ENCODE measurements at regions not wholly inside any gene's neighbourhood (a gene's known extent, or its start where the extent isn't known, plus 50 kb on each side); places are given as distances from the start of the nearest gene placed in this dataset.
A peak's percentile ranks its signal among the peaks of the same experiment; 100 is the strongest.

DNA sequence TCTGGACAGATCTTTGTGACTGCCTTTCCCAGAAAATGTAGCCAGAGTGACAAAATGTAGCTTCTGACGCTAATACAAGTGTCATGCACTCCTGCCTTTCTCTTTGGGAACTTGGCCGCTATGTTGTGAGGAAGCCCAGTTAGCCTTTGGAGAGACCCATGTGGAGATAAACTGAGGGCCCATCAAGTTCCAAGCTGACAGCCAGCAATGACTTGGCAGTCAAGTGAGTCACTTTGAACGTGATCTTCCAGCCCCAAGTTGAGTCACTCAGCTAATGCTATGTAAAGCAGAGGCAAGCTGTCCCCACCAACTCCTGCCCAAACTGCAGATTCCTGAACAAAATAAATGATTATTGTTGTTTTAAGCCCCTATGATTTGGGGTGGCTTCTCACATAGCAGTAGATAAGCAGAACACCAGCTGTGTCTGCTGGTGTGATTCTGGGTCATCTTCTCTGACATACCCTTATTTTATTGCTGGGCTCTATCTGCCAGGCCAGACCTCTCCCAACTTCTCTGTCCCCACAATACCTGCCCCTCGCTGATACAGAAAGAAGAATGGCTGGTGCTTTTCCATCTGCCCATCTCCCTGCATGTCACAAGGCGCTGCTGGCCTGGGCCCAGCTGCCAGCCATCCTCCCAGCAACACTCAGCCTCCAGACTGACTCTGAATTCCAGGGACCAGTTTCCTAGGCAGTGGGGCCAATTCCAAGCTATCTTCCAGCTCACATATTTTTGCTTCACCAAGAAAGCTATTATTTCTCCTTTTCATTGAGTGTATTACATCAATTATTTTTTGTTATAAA lies 274.8 kb downstream of the LRFN2 start:
- no peak for DNase-seq

DNA sequence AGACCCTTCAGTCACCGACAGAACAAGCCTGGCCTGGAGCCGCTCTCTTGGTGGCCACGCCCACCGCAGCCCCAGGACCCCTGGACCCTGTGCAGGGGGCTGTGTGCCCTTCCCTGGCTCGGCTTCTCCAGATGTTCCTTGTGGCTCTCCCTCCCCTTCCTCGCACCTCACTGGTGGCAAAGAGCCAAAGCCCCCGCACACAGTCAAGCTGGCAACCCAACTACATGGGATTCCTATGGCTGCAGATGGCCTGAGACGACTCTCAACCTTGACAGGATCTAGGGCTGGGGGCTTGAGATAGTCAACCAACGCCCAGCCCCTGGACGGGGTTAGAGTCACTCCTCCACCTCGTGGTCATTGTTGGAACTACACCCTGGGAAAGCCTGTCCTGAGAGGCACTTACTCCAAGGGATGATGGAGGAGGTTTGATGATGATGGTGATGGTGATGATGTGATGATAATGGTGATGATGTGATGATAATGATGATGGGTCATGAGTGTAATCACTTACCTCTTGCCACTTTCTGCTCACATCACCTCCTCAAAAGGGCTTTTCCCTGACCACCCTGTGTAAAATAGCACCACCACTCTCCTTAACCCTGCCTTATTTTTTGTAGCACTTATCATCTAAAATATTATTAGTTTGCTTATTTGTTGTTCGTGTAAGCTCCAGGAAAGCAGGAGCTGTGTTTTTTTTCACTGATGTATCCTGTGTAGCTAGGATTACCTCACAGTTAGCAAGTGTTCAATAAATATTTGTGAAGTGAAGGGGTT lies 278.4 kb downstream of the LRFN2 start:
- DNase-seq: peak; percentile 62

DNA sequence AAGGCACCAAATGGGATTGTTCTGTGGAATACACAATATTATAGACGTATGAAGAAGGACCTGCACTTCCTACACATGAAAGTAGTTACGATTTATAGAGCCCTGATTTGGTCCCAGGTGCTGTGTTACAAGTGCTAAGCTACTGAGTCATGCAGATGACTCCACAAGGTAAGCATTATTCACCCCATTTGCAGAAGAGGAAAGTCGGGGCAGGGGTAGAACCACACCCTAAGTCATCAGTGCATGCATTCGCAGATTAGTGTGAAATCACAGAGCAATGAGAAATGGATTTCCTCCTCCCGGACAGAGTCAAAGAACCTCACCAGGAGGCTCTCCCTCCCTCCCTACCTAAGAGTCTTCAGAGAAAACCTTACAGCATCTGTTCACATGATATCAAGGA lies 279.5 kb downstream of the LRFN2 start:
- DNase-seq: no peak

DNA sequence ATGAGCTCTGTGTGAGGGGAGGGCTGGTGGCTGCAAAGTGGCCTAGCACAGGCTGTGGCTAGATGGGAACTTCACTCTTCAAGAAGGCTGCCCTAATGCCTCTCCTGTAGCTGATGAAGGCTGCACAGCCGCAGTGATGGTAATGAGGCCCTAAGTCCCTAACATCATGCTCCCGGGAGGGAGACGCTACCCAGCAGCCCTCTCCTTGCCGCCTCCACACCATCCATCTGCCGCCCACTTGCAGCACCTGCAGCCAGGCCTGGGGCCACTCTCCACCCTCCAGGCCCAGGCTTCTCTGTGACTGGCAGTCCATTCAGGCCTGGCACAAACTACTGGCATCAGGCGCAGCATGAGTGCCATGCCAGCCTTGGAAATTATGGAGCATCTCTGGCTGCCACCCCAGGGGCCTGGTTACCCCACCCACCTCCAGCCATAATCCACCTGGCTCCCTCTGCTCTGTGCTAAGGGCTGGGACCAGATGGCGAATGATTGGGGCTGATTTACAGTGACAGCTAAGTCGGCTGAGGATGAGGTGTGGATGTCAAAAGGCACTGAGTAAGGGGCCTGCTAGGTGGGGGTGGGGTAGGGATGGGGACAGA lies 284.2 kb downstream of the LRFN2 start:
- DNase-seq: no peak

DNA sequence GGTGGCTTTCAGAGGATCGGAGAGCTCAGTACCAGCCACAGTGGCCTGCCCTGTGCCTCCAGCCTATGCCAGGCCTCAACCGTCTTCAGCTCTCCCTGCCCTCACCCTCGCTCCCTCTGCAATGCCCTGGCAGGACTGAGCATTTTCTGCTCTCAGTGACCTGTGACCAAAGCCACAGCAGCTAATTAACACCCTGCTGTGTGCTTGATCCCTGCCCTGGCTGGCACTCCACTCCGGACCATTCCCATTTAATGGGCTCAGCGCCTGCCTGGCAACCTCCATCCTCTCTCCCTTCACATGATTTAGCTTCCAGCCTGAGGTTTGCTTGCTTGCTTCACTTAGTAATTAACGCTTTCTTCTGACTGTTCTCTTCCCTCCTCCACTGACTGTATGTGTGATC lies 287.5 kb downstream of the LRFN2 start:
- DNase-seq: no peak

DNA sequence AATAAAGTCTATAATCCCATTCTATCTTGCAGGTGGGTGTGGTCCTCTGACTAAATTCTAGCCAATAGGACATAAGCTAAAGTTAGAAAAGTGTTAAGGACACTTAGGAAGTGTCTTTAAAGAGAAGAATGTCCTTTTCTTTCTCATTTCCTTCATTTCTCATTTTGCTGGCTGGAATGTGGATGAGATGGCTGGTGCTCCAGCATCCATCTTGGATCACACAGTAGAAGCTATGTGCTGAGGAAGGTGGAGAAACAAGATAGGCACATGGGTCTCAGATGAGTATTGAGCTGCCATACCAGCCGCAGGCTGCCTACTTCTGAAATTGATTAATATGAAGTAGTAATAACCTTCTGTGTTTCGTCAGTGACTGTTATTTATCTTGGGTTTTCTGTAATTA lies 289.0 kb downstream of the LRFN2 start:
- DNase-seq: no peak

DNA sequence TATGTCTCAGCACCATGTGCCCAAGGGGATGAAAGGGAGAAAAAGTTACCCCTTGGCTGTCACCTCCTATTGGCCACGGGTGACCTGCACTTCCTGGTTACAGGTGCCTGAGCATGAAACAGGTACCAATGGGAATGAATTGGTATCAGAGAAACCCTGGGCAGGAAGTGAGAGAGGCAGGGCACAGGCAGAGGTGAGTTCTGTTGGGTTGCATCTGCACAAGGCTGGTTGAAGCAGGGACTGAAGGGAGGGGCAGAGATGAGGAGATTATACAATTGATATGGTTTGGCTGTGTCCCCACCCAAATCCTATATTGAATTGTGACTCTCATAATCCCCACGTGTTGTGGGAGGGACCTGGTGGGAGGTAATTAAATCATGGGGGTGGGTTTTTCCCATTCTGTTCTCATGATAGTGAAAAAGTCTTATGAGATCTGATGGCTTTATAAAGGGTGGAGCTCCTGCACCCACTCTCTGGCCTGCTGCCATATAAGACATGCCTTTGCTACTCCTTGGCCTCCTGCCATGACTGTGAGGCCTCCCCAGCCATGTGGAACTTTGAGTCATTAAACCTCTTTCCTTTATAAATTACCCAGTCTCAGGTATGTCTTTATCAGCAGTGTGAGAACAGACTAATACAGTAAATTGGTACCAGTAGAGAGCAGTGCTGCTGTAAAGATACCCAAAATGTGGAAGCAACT lies 291.8 kb downstream of the LRFN2 start:
- DNase-seq: no peak

DNA sequence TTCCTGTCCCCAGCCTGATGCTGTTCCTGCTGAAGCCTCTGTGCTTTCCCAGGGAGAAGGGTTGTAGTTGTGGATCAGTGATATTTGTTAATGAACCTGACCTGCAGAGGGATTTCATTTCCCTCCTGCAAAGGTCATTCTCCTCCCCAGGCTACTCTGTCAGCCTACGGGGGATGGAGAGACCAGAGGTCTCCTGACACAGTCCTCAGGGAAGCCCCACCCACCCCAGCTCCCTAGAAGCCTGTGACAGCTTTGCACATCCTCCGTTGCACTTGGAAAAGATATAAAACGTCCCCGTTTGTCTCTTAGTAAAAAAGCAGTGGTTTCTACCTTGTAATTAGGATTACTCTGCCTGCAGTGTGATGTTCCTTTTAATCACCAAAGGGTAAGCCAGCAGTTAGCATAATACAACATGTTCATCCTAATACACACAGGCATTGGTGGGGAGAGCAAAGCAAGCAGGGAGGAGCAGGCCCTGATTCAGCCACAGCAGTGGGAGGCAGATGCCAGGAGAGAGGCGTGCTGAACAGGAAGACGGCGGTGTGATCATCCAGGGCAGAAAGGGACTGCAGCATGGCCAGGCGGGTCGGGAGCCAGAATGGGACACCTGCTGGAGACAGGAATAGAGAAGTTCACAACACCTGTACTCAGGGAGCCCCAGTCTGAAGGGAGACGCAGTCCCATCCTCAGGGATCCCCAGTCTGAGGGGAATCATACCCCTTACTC lies 293.5 kb downstream of the LRFN2 start:
- no peak for DNase-seq

DNA sequence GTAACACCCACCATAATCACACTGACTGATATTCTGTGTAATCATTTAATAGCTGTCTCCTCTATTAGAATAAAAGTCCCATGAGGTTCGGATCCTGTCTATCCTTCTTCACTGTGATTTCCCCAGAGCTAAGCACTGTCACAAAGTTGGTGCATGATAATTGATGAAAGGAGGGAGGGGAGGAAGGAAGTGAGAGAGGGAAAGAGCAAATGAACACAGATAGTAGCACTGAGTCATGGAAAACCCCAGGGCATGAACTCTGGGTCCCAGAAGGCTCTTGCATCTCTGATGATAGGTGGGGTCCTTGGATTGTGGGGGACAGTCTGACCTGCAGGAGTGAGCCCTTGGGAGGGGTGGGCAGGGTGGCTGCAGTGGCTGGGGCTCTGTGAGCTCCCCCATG lies 294.1 kb downstream of the LRFN2 start:
- no peak for DNase-seq

DNA sequence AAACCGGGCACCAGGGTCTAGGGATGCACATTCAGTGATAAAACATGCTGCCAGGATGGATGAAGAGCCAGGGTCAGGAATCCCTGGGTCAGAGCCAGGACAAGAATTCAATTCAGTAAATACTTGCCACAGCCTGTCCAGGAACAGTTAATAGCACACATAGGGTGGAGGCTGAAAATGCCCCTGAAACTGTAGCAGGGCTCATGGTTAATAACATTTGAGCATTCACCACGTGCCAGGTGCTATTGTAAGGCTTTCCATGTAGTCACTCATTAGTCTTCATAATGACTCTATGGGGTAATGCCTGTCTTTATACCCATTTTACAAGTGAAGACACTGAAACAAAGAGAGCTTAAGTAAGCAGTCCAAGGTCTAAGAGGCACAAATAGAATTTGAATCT lies 296.3 kb downstream of the LRFN2 start:
- DNase-seq: peak; percentile 37

DNA sequence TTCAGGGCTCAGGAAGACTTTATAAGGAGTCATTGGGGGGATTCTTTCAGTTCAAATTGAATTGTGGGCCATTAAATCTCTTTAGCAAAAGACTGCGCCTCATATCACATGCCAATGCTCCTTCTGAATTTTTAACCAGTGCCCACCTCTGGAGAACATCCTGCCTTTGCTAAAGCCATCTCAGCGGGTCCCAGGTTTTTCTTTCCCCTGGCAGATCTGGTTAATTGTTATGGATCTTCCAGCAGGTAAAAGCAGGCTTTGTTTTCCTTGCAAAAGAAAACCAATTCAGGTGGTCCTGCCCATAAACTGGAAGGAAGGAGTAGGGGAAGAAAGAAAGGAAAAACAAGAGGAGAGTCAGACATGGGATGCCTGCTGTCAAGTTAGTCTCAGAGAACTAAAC lies 298.2 kb downstream of the LRFN2 start:
- DNase-seq: no peak

DNA sequence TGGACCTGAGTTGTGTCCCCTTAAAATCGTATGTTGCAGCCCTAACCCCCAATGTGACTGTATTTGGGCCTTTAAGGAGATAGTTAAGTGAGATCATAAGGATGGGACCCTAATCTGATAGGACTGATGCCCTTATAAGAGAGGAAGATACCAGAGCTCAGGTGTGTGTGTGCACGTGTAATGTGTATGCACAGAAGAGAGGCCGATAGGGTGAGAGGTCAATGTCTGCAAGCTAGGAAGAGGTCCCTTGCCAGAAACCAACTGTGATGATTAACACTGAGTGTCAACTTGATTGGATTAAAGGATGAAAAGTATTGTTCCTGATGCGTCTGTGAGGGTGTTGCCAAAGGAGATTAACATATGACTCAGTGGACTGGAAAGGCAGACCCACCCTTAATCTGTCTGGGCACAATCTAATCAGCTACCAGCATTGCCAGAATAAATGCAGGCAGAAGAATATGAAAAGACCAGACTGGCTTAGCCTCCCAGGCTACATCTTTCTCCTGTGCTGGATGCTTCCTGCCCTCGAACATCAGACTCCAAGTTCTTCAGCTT lies 299.8 kb downstream of the LRFN2 start:
- DNase-seq: peak; percentile 64

DNA sequence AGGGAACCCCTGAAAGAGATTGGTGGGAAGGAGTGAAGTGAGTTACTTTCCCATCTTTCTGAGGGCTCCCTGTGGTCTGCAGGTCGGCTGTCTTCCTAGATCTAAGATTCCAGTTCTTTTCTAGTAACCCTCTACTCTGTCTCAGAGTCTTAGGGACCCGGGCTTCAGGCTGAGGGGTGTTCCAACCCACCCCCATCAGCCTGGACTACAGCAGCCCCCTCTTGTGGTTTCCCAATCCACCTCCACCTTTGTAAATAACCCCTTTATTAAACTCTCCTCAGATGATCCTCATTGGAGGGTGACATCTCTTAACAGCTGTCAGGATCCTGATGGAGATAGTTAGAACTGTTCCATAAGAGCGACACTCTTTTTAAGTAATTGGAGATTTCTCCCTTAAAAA lies 300.4 kb downstream of the LRFN2 start:
- no peak for DNase-seq

DNA sequence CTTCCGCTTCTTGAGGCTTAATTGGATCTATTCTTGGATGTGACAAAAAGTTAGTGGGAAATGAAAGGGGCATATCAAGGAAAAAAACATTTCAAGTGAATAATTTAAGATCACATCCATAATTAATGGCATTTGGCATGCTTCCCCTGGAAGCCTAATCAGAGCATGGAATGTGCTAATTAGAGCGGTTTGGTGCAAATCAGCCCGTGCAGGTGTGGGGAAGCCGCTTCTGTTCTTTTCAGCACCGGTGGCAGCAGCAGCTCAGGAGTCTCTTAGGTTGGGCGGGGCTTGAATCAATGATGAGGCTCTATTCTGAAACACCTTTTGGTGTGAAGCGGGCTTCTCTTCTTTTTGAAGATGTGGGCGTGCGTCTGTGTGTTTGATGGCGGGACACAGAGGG lies 301.2 kb downstream of the LRFN2 start:
- peak; percentile 48 for DNase-seq

DNA sequence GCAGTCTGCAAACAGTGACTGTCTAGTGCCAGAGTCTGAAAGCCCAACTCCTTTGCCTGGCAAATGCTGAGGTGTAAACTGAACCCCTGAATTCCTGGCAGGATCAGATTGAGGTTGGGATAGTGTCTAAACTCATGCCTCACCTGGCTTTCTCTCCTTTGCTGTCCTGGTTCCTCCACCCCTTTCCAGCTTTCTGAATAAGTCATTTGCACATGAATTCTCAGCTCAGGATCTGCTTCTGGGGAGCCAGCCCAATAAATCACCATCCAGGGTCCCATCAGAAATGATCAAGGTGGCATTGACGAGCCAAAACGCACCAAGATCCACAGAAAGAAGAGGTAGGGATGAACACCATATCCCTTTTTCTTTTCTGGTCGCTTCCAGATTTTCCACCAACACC lies 301.6 kb downstream of the LRFN2 start:
- no peak for DNase-seq

DNA sequence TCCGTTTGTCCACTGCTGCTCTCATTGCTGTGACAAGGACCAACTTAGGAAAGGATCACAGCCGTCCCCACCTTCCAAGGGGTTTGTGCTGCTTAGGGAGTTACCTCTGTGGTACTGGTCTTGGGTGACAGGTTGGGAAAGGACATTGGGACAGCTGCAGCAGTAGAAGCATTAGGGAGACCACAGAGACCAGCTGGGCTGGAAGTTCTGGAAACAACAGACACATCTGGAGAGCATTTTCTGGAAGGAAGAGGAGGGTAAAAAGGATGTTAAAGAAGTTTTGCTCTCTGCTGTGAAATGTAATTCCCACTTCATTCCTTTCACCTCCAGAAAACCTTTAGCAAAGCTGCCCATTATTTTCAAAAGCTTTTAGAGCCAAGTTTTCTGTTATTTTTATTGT lies 304.2 kb downstream of the LRFN2 start:
- no peak for DNase-seq

DNA sequence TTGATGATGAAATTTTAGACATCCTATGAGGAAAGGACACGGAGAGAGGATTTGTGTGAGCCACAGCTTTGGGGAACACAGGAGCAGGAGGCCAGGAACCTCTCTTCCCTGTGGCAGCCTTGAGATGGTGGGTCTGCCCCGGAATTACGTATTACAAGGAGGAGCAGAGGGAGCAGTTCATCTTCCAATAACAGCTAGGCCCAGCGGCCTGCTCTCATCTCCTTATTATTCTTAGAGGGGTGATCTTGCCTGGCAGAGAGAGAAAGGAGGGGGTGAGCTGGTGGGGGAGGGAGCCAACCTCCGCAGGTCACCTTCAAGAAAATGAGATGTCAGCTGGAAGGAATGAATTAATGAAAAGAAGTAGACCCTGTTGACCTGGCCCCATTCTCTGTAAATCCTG lies 305.8 kb downstream of the LRFN2 start:
- no peak for DNase-seq

DNA sequence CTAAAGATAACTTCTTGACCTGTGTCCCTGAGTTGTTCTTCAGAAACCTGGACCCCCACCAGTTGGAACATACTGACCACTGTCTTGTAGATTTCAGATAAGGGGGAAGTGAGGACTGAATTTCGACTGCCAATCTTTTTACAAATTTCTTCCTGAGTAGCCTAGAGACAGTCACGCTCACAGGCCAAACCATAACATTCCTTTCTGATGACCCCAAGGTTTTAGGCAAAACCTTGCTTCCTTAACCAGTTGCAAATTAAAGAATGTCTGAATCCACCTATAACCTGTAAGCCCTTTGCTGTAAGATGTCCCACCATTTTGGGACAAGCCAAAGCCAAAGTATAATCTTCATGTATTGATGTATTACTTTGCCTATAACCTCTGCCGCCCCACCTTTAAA lies 306.9 kb downstream of the LRFN2 start:
- no peak for DNase-seq

DNA sequence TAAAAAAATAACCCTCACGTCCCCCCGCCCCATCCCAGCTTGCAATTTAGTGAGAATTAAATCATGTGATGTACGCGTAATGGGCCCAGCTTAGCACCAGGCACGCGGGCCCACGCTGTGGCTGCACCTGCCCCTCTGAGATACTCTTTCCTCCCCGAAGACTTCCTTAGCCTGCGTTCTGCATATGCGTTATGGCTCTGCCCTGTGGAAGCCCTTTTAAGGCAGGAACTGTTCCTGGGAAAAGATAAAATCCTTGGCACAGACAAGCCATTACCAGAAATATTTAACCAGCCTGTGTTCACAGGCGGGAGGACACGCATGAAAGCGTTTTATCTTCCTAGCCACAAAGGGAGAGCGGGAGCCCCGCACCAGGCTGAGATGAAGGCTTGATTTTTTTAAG lies 311.0 kb downstream of the LRFN2 start:
- DNase-seq: no peak

DNA sequence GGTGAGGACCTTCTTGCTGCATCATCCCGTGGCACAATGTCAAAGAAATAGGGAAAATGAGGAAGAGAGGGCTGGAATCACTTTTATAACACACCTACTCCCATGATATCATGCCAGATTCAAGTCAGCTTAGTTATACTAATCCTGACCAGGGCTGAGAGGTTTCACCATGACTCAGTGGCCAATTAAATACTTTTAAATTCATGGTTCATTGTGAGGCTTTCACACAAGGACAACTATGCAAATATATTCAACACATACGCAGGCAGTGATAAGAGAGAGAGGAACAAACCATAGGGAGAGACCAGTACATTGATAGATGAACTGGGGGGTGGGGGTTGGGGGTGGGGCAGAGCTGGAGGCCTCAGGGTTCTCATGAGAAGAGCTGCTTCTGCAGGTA lies 313.1 kb downstream of the LRFN2 start:
- DNase-seq: no peak

DNA sequence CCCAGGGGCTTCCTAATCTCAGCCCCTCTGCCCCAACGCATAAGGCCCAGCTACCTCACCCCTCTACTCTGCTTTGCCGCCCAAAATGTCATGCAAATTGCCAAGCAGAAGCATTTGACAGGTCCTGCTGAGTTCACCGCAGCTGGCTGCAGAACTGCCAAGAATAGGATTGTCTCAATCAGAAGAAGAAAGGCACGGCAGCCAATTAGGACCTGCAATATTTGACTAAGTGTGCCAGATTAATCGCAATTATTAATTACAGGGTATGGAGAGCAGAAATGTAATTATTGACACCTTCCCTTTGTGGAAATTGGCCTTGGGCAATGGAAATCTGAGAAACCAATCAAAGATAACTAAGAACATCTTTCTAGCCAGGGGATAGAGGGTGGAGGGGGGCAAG lies 318.6 kb downstream of the LRFN2 start:
- DNase-seq: peak; percentile 16

DNA sequence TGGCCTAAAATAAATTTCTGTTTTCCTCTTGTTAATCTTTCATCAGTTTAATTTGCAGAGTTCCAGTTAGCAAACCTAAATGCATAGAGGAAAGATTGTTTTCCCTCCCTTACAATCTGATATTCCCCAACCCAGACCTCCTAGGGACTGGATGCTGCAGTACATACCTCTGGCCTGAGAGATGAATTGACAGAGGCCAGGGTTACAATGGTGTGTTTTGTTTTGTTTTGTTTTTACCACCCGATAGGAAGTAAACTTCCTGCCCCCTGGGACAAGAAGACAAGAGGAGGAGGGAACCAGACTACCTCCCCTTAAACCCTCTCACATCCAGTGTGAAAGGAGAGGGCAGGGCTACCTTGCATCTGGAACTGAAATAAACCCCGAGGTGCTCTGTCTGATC lies 319.0 kb downstream of the LRFN2 start:
- DNase-seq: no peak

DNA sequence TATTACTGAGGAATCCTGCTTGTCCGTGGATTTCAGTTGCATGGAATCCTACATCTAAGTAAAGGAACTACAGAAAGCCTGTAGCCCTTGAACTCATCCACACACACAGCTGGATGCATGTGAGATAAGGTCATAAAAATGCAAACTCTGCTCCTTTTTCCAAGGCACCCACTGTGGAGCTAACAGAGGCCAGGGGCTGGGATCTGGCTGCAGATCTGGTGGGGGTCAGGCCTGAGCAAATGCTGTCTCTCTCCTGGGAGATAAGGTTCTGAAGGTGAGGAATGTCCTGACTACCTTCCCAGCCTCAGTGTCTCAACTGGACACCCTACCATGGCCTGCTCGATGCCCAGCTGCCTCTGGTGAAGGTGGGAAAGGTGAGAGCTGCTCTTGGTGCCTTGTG lies 321.5 kb downstream of the LRFN2 start:
- DNase-seq: no peak
